ENCODE measurements at regions not wholly inside any gene's neighbourhood (a gene's known extent, or its start where the extent isn't known, plus 50 kb on each side); places are given as distances from the start of the nearest gene placed in this dataset.

DNA sequence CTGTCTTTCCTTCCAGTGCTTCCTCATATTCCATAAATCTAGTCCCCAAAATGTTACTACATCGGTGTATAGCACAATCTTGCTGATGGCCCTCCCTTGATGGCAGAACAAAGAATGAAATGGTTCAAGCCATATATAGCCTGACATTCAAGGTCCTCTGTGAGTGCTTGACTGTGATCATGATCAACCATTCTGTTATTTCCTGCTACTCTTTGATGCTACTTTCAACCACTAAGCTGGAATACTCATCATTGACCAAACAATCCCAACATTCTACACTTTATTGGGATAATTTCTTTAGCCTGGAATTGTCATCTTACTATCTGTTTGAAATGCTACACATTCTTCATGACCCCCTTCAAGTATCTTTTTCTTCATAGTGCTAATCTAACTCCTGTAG is 633.9 kb downstream of the PLCL1 start:
- no peak overlapping the region for H3K27ac ChIP-seq (ENCODE audit: low read depth in 1 of 2, low read length in 2 of 2)
- no peaks in the 10 kb centered on the region for H3K27me3 ChIP-seq (ENCODE audit: control insufficient read depth in 4 of 4, insufficient read depth in 4 of 4, low read length in 3 of 4)
- H3K4me3 ChIP-seq (ENCODE audit: low read depth in 1 of 3, low read length in 3 of 3): no peak overlapping the region
- H3K4me1 ChIP-seq (ENCODE audit: control insufficient read depth in 4 of 4, insufficient read depth in 4 of 4, low read length in 3 of 4): no peaks in the 10 kb centered on the region
- no peak for TF ChIP-seq HNF4A (conservative IDR thresholded peaks at IDR 0.05)
- no peak for TF ChIP-seq FOXA1 (IDR thresholded peaks at IDR 0.05)
- no peak for TF ChIP-seq HNF4G (IDR thresholded peaks at IDR 0.05)
- TF ChIP-seq CTCF (IDR thresholded peaks at IDR 0.05; ENCODE audit: low read depth, low read length, missing input control): no peak
- no peak for TF ChIP-seq YY1 (IDR thresholded peaks at IDR 0.05)
- TF ChIP-seq FOXA2 (IDR thresholded peaks at IDR 0.05): no peak
- no peak for TF ChIP-seq TAF1 (conservative IDR thresholded peaks at IDR 0.05)
- no peak for TF ChIP-seq SP1 (IDR thresholded peaks at IDR 0.05)
- no peaks in the 10 kb centered on the region for H3K9me3 ChIP-seq (ENCODE audit: control insufficient read depth in 4 of 4, low read length in 3 of 4)
- 92% methylated on average over 1 of the region's 1 CpG for WGBS
- DNase-seq (ENCODE audit: low spot score): no peak
- H3K9ac ChIP-seq (ENCODE audit: low read depth in 1 of 2, low read length in 2 of 2): no peak overlapping the region
- no peaks in the 10 kb centered on the region for H3K36me3 ChIP-seq (ENCODE audit: control insufficient read depth in 4 of 4, insufficient read depth in 3 of 4, low read depth in 1 of 4, low read length in 3 of 4)

GRCh38 chr2:198424112-198424511 is 619.7 kb downstream of the PLCL1 start:
- TF ChIP-seq, protein P1, sequence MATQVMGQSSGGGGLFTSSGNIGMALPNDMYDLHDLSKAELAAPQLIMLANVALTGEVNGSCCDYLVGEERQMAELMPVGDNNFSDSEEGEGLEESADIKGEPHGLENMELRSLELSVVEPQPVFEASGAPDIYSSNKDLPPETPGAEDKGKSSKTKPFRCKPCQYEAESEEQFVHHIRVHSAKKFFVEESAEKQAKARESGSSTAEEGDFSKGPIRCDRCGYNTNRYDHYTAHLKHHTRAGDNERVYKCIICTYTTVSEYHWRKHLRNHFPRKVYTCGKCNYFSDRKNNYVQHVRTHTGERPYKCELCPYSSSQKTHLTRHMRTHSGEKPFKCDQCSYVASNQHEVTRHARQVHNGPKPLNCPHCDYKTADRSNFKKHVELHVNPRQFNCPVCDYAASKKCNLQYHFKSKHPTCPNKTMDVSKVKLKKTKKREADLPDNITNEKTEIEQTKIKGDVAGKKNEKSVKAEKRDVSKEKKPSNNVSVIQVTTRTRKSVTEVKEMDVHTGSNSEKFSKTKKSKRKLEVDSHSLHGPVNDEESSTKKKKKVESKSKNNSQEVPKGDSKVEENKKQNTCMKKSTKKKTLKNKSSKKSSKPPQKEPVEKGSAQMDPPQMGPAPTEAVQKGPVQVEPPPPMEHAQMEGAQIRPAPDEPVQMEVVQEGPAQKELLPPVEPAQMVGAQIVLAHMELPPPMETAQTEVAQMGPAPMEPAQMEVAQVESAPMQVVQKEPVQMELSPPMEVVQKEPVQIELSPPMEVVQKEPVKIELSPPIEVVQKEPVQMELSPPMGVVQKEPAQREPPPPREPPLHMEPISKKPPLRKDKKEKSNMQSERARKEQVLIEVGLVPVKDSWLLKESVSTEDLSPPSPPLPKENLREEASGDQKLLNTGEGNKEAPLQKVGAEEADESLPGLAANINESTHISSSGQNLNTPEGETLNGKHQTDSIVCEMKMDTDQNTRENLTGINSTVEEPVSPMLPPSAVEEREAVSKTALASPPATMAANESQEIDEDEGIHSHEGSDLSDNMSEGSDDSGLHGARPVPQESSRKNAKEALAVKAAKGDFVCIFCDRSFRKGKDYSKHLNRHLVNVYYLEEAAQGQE (IDR thresholded peaks at IDR 0.05): no peak
- Histone ChIP-seq H3K36me3 (ENCODE audit: control insufficient read depth in 4 of 4, insufficient read depth in 3 of 4, low read depth in 1 of 4, low read length in 3 of 4) (no peaks in the 10 kb centered on the region), H3K4me3 (ENCODE audit: low read depth in 1 of 3, low read length in 3 of 3) (no peak overlapping the region), H3K9ac (ENCODE audit: low read depth in 1 of 2, low read length in 2 of 2) (no peak overlapping the region), H3K9me3 (ENCODE audit: control insufficient read depth in 4 of 4, low read length in 3 of 4) (no peaks in the 10 kb centered on the region), H3K4me1 (ENCODE audit: control insufficient read depth in 4 of 4, insufficient read depth in 4 of 4, low read length in 3 of 4) (no peaks in the 10 kb centered on the region), H3K27me3 (ENCODE audit: control insufficient read depth in 4 of 4, insufficient read depth in 4 of 4, low read length in 3 of 4) (no peaks in the 10 kb centered on the region), H3K27ac (ENCODE audit: low read depth in 1 of 2, low read length in 2 of 2) (no peak overlapping the region)
- 46% methylated on average over 1 of the region's 1 CpG for WGBS
- DNase-seq (ENCODE audit: low spot score): no peak

DNA sequence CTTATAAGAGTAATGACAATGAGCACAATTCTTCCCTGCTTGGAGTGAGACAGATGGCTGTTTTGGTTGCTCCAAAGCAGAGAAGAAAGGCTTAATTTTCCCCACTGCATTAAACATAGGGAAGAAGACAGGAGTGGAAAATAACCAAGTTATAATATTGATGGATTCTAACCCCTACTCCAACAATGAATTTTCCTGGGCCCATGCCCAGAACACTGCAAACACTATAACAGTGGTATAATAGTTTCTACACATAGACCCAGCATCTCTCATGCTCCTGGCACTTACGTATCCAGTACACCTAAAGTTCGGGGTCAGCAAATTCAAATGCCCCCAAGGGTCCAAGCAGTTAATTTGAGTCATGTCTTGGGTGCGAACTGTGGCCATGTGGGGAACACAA is 613.4 kb downstream of the PLCL1 start:
- Histone ChIP-seq H3K27ac (ENCODE audit: low read depth in 1 of 2, low read length in 2 of 2) (no peak overlapping the region), H3K9ac (ENCODE audit: low read depth in 1 of 2, low read length in 2 of 2) (no peak overlapping the region), H3K4me3 (ENCODE audit: low read depth in 1 of 3, low read length in 3 of 3) (no peak overlapping the region), H3K4me1 (ENCODE audit: control insufficient read depth in 4 of 4, insufficient read depth in 4 of 4, low read length in 3 of 4) (no peaks in the 10 kb centered on the region), H3K9me3 (ENCODE audit: control insufficient read depth in 4 of 4, low read length in 3 of 4) (no peaks in the 10 kb centered on the region), H3K27me3 (ENCODE audit: control insufficient read depth in 4 of 4, insufficient read depth in 4 of 4, low read length in 3 of 4) (peaks cover 0 to 3% (median 2%) of the 10 kb centered on the region in 4 donors), H3K36me3 (ENCODE audit: control insufficient read depth in 4 of 4, insufficient read depth in 3 of 4, low read depth in 1 of 4, low read length in 3 of 4) (no peaks in the 10 kb centered on the region)
- DNase-seq (ENCODE audit: low spot score): no peak
- WGBS: 85% methylated on average over 3 of the region's 3 CpGs
- TF ChIP-seq ZBTB33 (IDR thresholded peaks at IDR 0.05) (no peak), HNF4A (conservative IDR thresholded peaks at IDR 0.05) (no peak), EGR1 (IDR thresholded peaks at IDR 0.05; ENCODE audit: low read depth in 2 of 2) (no peak), SP1 (IDR thresholded peaks at IDR 0.05) (no peak), HNF4G (IDR thresholded peaks at IDR 0.05) (no peak), MAX (IDR thresholded peaks at IDR 0.05) (no peak), NR2F2 (IDR thresholded peaks at IDR 0.05) (no peak), CTCF (IDR thresholded peaks at IDR 0.05; ENCODE audit: low read depth, low read length, missing input control) (no peak), GABPA (IDR thresholded peaks at IDR 0.05 in 1 of 2, conservative IDR thresholded peaks at IDR 0.05 in 1 of 2) (no peak)
- TF ChIP-seq, protein P2, sequence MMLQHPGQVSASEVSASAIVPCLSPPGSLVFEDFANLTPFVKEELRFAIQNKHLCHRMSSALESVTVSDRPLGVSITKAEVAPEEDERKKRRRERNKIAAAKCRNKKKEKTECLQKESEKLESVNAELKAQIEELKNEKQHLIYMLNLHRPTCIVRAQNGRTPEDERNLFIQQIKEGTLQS (IDR thresholded peaks at IDR 0.05): no peak

Measured in liver (tissue), 8 donors.